ENCODE measurements at regions not wholly inside any gene's neighbourhood (a gene's known extent, or its start where the extent isn't known, plus 50 kb on each side); places are given as distances from the start of the nearest gene placed in this dataset.

- no CpG with 5 or more reads among the region's 14 CpGs for WGBS (ENCODE audit: extremely low coverage, insufficient read length, low lambda C conversion rate)
- Histone ChIP-seq H2AFZ (ENCODE audit: low read length) (no peak overlapping the region), H3K9ac (ENCODE audit: extremely low read depth, insufficient read length, low read length) (no peak overlapping the region), H2BK12ac (ENCODE audit: insufficient read length, low read depth, low read length) (no peak overlapping the region), H2BK5ac (ENCODE audit: insufficient read length, low read length) (no peak overlapping the region), H3K18ac (ENCODE audit: insufficient read length, low read depth, low read length) (no peak overlapping the region), H3K4ac (ENCODE audit: low read depth, low read length) (no peak overlapping the region), H3K79me1 (ENCODE audit: insufficient read depth, low read depth, low read length, poor library complexity, severe bottlenecking) (no peaks in the 10 kb centered on the region), H3K14ac (ENCODE audit: insufficient read depth, low read length) (no peak overlapping the region), H3K23me2 (ENCODE audit: insufficient read length, low read depth, low read length, poor library complexity, severe bottlenecking) (no peaks in the 10 kb centered on the region), H3K79me2 (ENCODE audit: insufficient read depth, low read length) (no peaks in the 10 kb centered on the region), H4K91ac (ENCODE audit: insufficient read length, low read depth, low read length) (no peak overlapping the region), H3K4me2 (ENCODE audit: insufficient read depth, insufficient read length, low read length) (no peak overlapping the region), H4K20me1 (ENCODE audit: control insufficient read depth, insufficient read depth, insufficient read length) (no peaks in the 10 kb centered on the region), H3K23ac (ENCODE audit: insufficient read length, low read depth, low read length) (no peak overlapping the region), H3K56ac (ENCODE audit: insufficient read length, low read depth, low read length) (no peak overlapping the region), H3K27me3 (ENCODE audit: insufficient read depth, low read length) (no peaks in the 10 kb centered on the region), H4K8ac (replicated peaks; ENCODE audit: insufficient read length, low read depth, low read length) (no peak overlapping the region), H2AK5ac (ENCODE audit: insufficient read length, low read length) (no peak overlapping the region), H3K27ac (ENCODE audit: insufficient read length, low read depth, low read length) (no peak overlapping the region), H3T11ph (ENCODE audit: low read length) (no peak overlapping the region), H2BK15ac (ENCODE audit: low read depth, low read length) (no peak overlapping the region), H3K9me3 (ENCODE audit: control insufficient read depth, low read depth, low read length) (no peaks in the 10 kb centered on the region), H3K4me1 (ENCODE audit: insufficient read depth, low read length) (peaks cover 2% of the 10 kb centered on the region; the same call in 1 of the 2 replicates), H2BK120ac (ENCODE audit: low read depth, low read length, poor library complexity, severe bottlenecking) (no peak overlapping the region), H4K5ac (ENCODE audit: insufficient read length, low read depth, low read length) (no peak overlapping the region), H2BK20ac (ENCODE audit: low read depth, low read length, poor library complexity, severe bottlenecking) (no peak overlapping the region)
- no peak overlapping the region for H3K27ac Mint-ChIP-seq
- H3K4me3 Mint-ChIP-seq, result no peak overlapping the region
- H3K36me3 Mint-ChIP-seq (ENCODE audit: insufficient read depth in 1 of 3, low read depth in 3 of 3), result peaks cover 0 to 1% (median 0%) of the 10 kb centered on the region in 3 experiments; a peak in 1 of 7 replicates
- H3K9me3 Mint-ChIP-seq, result no peaks in the 10 kb centered on the region
- peaks cover 7 to 19% of the 10 kb centered on the region in 2 experiments for H3K4me1 Mint-ChIP-seq
- no peaks in the 10 kb centered on the region; the same call in 1 of the 2 replicates for H3K27me3 Mint-ChIP-seq (ENCODE audit: low read depth)
- TF ChIP-seq CTCF (conservative IDR thresholded peaks at IDR 0.05), result no peak
- no peak for DNase-seq
These were observed 180.0 kb downstream of the CTTN start for GRCh38 chr11:70578371-70578770.
